ENCODE measurements at regions not wholly inside any gene's neighbourhood (a gene's known extent, or its start where the extent isn't known, plus 50 kb on each side); places are given as distances from the start of the nearest gene placed in this dataset.

DNA sequence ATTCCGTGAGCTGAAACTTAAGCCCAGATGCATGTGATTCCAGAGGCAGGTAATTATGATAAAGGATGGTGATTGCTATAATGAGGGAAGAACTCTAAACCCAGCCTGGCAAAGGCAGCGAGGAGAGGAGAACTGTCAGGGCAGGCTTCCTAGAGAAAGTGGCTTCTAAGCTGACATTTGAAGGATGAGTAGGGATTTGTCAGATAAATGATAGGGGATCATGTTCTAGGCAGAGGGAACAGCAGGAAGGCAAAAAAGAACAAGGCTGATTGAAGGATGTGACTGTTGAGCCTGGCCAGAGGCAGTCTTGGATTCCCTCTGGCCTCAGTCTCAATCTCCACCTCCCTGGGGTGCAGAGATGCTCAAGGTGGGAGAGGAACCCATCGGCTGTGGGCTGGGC lies 146.4 kb upstream of the POU3F1 start:
- TF ChIP-seq CTCF (IDR thresholded peaks at IDR 0.05; ENCODE audit: insufficient read depth, low read length, poor library complexity, severe bottlenecking): no peak
- no peak for TF ChIP-seq EZH2phosphoT487 (conservative IDR thresholded peaks at IDR 0.05; ENCODE audit: low read length)
- no peak overlapping the region for H3K9ac ChIP-seq (ENCODE audit: low read length)
- H3K27me3 ChIP-seq (ENCODE audit: low read length): no peaks in the 10 kb centered on the region; the same call in 1 of the 2 replicates
- no peaks in the 10 kb centered on the region for H3K9me2 ChIP-seq (replicated peaks; ENCODE audit: insufficient read depth, low read length)
- no peak overlapping the region for H3K27ac ChIP-seq (ENCODE audit: low read depth, low read length)
- H3K36me3 ChIP-seq (ENCODE audit: low read length): no peaks in the 10 kb centered on the region
- no peak overlapping the region for H3K4me2 ChIP-seq (ENCODE audit: low read depth, low read length, poor library complexity, severe bottlenecking)
- no peak overlapping the region for H2AFZ ChIP-seq (ENCODE audit: low read depth, low read length, severe bottlenecking)
- no peaks in the 10 kb centered on the region for H3K79me2 ChIP-seq (ENCODE audit: insufficient read depth, low read length)
- H4K20me1 ChIP-seq (ENCODE audit: low read depth, low read length): no peaks in the 10 kb centered on the region
- H3K9me3 ChIP-seq (ENCODE audit: insufficient read depth, low read length): no peaks in the 10 kb centered on the region
- no peak overlapping the region for H3K4me3 ChIP-seq (ENCODE audit: insufficient read depth, low read length, poor library complexity, severe bottlenecking)
- H3F3A ChIP-seq (ENCODE audit: insufficient read depth): no peaks in the 10 kb centered on the region

- no peak overlapping the region for H3K27ac ChIP-seq (ENCODE audit: low read depth, low read length)
- no peaks in the 10 kb centered on the region; the same call in 1 of the 2 replicates for H3K27me3 ChIP-seq (ENCODE audit: low read length)
- H3K9ac ChIP-seq (ENCODE audit: low read length): no peak overlapping the region
- H3K4me3 ChIP-seq (ENCODE audit: insufficient read depth, low read length, poor library complexity, severe bottlenecking): no peak overlapping the region
- H2AFZ ChIP-seq (ENCODE audit: low read depth, low read length, severe bottlenecking): no peak overlapping the region
- H4K20me1 ChIP-seq (ENCODE audit: low read depth, low read length): no peaks in the 10 kb centered on the region
- H3K9me2 ChIP-seq (replicated peaks; ENCODE audit: insufficient read depth, low read length): no peaks in the 10 kb centered on the region
- H3K9me3 ChIP-seq (ENCODE audit: insufficient read depth, low read length): no peaks in the 10 kb centered on the region
- H3F3A ChIP-seq (ENCODE audit: insufficient read depth): no peaks in the 10 kb centered on the region
- no peak overlapping the region for H3K4me2 ChIP-seq (ENCODE audit: low read depth, low read length, poor library complexity, severe bottlenecking)
- H3K36me3 ChIP-seq (ENCODE audit: low read length): no peaks in the 10 kb centered on the region
- no peaks in the 10 kb centered on the region for H3K79me2 ChIP-seq (ENCODE audit: insufficient read depth, low read length)
- TF ChIP-seq EZH2phosphoT487 (conservative IDR thresholded peaks at IDR 0.05; ENCODE audit: low read length): no peak
- TF ChIP-seq CTCF (IDR thresholded peaks at IDR 0.05; ENCODE audit: insufficient read depth, low read length, poor library complexity, severe bottlenecking): no peak
These were observed 144.9 kb upstream of the POU3F1 start for GRCh38 chr1:38191461-38191860.

GRCh38 chr1:38190983-38191382 lies 144.4 kb upstream of the POU3F1 start:
- no peaks in the 10 kb centered on the region for H3K9me3 ChIP-seq (ENCODE audit: insufficient read depth, low read length)
- H3K36me3 ChIP-seq (ENCODE audit: low read length): no peaks in the 10 kb centered on the region
- TF ChIP-seq EZH2phosphoT487 (conservative IDR thresholded peaks at IDR 0.05; ENCODE audit: low read length): no peak
- TF ChIP-seq CTCF (IDR thresholded peaks at IDR 0.05; ENCODE audit: insufficient read depth, low read length, poor library complexity, severe bottlenecking): no peak
- H3K27ac ChIP-seq (ENCODE audit: low read depth, low read length): no peak overlapping the region
- H3K9me2 ChIP-seq (replicated peaks; ENCODE audit: insufficient read depth, low read length): no peaks in the 10 kb centered on the region
- no peaks in the 10 kb centered on the region; the same call in 1 of the 2 replicates for H3K27me3 ChIP-seq (ENCODE audit: low read length)
- no peaks in the 10 kb centered on the region for H3F3A ChIP-seq (ENCODE audit: insufficient read depth)
- no peaks in the 10 kb centered on the region for H4K20me1 ChIP-seq (ENCODE audit: low read depth, low read length)
- H2AFZ ChIP-seq (ENCODE audit: low read depth, low read length, severe bottlenecking): no peak overlapping the region
- no peak overlapping the region for H3K4me2 ChIP-seq (ENCODE audit: low read depth, low read length, poor library complexity, severe bottlenecking)
- no peak overlapping the region for H3K4me3 ChIP-seq (ENCODE audit: insufficient read depth, low read length, poor library complexity, severe bottlenecking)
- H3K9ac ChIP-seq (ENCODE audit: low read length): no peak overlapping the region
- H3K79me2 ChIP-seq (ENCODE audit: insufficient read depth, low read length): no peaks in the 10 kb centered on the region
